HepG2 (cell line): ENCODE measurements at regions not wholly inside any gene's neighbourhood (a gene's known extent, or its start where the extent isn't known, plus 50 kb on each side); places are given as distances from the start of the nearest gene placed in this dataset.
A peak's percentile ranks its signal among the peaks of the same experiment; 100 is the strongest.

Experiments used
- ATF6 ChIP-seq: sonication (generic); formaldehyde crosslinking; conservative IDR thresholded peaks from 2 replicates; pipeline ENCODE4 v1.4.0; 2020; ENCODE audit warnings: missing genetic modification reagents
- ATF7-NPFF ChIP-seq: sonication (generic); formaldehyde crosslinking; IDR thresholded peaks from 2 replicates; pipeline ENCODE4 v1.8.1; 2023; ENCODE audit warnings: mild to moderate bottlenecking, low read depth, missing genetic modification reagents, moderate library complexity
- BRF2 ChIP-seq: sonication (generic); formaldehyde crosslinking; IDR thresholded peaks from 2 replicates; pipeline ENCODE4 v1.8.1; 2022; ENCODE audit warnings: mild to moderate bottlenecking, missing genetic modification reagents
- CCDC6 ChIP-seq: sonication (generic); formaldehyde crosslinking; IDR thresholded peaks from 2 replicates; pipeline ENCODE4 v1.8.1; 2022; ENCODE audit warnings: mild to moderate bottlenecking, missing genetic modification reagents, moderate library complexity
- CHD2 ChIP-seq: IDR thresholded peaks from 2 replicates; pipeline ENCODE4 v1.6.1; 2011; ENCODE audit warnings: low read depth, low read length, improper control_type of control experiment
- DRAP1 ChIP-seq: IDR thresholded peaks from 2 replicates; pipeline ENCODE4 v1.6.1; 2016; ENCODE audit warnings: missing genetic modification reagents, missing compliant biosample characterization
- JUNB ChIP-seq: sonication (generic); formaldehyde crosslinking; IDR thresholded peaks from 2 replicates; pipeline ENCODE4 v1.8.0; 2022; ENCODE audit warnings: missing genetic modification reagents, mild to moderate bottlenecking, borderline replicate concordance
- MATR3 ChIP-seq: sonication (generic); formaldehyde crosslinking; IDR thresholded peaks from 2 replicates; pipeline ENCODE4 v1.4.0; 2020; ENCODE audit warnings: missing genetic modification reagents
- MYNN ChIP-seq: sonication (generic); formaldehyde crosslinking; IDR thresholded peaks from 2 replicates; pipeline ENCODE4 v1.4.0; 2020; ENCODE audit warnings: mild to moderate bottlenecking, low read depth, missing genetic modification reagents
- NFYC ChIP-seq: IDR thresholded peaks from 2 replicates; pipeline ENCODE4 v1.6.1; 2016; ENCODE audit warnings: missing genetic modification reagents, missing compliant biosample characterization
- PHB2 ChIP-seq: fragments of 450-650 bp; IDR thresholded peaks from 2 replicates; pipeline ENCODE4 v1.6.1; 2018; ENCODE audit not compliant: partially characterized antibody
- RAD51 ChIP-seq: fragments of 450-650 bp; IDR thresholded peaks from 2 replicates; pipeline ENCODE4 v1.6.1; 2016; ENCODE audit warnings: borderline replicate concordance
- SETDB1 ChIP-seq: sonication (generic); formaldehyde crosslinking; IDR thresholded peaks from 2 replicates; pipeline ENCODE4 v1.5.1; 2020; ENCODE audit warnings: missing genetic modification reagents, mild to moderate bottlenecking, borderline replicate concordance
- SOX6 ChIP-seq, 2 experiments: fragments of 450-650 bp in 1 of 2; sonication (generic) in 1 of 2; formaldehyde crosslinking in 1 of 2; IDR thresholded peaks; 2 replicates each; pipeline versions ENCODE4 v1.4.0 to v1.6.1; 2017 to 2020; ENCODE audit warnings: antibody characterized with exemption in 1 of 2, mild to moderate bottlenecking in 1 of 2, missing genetic modification reagents in 1 of 2
- SP1 ChIP-seq, 2 experiments: fragments of 450-650 bp in 1 of 2; sonication (generic) in 1 of 2; formaldehyde crosslinking in 1 of 2; IDR thresholded peaks; 2 replicates each; pipeline versions ENCODE4 v1.4.0 to v1.6.1; 2016 to 2020; ENCODE audit warnings: missing genetic modification reagents in 1 of 2
- SRY ChIP-seq: sonication (generic); formaldehyde crosslinking; IDR thresholded peaks from 2 replicates; pipeline ENCODE4 v1.8.0; 2022; ENCODE audit warnings: mild to moderate bottlenecking, missing genetic modification reagents
- STAT6 ChIP-seq: sonication (generic); formaldehyde crosslinking; IDR thresholded peaks from 2 replicates; pipeline ENCODE4 v1.4.0; 2020; ENCODE audit warnings: missing genetic modification reagents, mild to moderate bottlenecking, borderline replicate concordance
- ZFP37 ChIP-seq: sonication (generic); formaldehyde crosslinking; IDR thresholded peaks from 2 replicates; pipeline ENCODE4 v1.4.0; 2020; ENCODE audit warnings: missing genetic modification reagents, borderline replicate concordance
- ZKSCAN1 ChIP-seq: fragments of 150-350 bp; IDR thresholded peaks from 2 replicates; pipeline ENCODE4 v1.6.1; 2014; ENCODE audit warnings: low read length
- ZNF160 ChIP-seq: sonication (generic); formaldehyde crosslinking; IDR thresholded peaks from 2 replicates; pipeline ENCODE4 v1.8.0; 2022; ENCODE audit warnings: mild to moderate bottlenecking, inconsistent platforms, missing genetic modification reagents
- ZNF180 ChIP-seq: sonication (generic); formaldehyde crosslinking; IDR thresholded peaks from 2 replicates; pipeline ENCODE4 v1.4.0; 2020; ENCODE audit warnings: low read depth, missing genetic modification reagents, borderline replicate concordance
- ZNF264 ChIP-seq: sonication (generic); formaldehyde crosslinking; IDR thresholded peaks from 2 replicates; pipeline ENCODE4 v1.4.0; 2020; ENCODE audit warnings: missing genetic modification reagents
- ZNF367 ChIP-seq: sonication (generic); formaldehyde crosslinking; IDR thresholded peaks from 2 replicates; pipeline ENCODE4 v1.4.0; 2020; ENCODE audit warnings: missing genetic modification reagents, borderline replicate concordance
- ZNF558 ChIP-seq: sonication (generic); formaldehyde crosslinking; IDR thresholded peaks from 2 replicates; pipeline ENCODE4 v1.9.0; 2022; ENCODE audit warnings: mild to moderate bottlenecking, missing genetic modification reagents, borderline replicate concordance
- ZNF572 ChIP-seq: sonication (generic); formaldehyde crosslinking; IDR thresholded peaks from 2 replicates; pipeline ENCODE4 v1.5.1; 2020; ENCODE audit warnings: mild to moderate bottlenecking, missing genetic modification reagents
- ZNF841 ChIP-seq: sonication (generic); formaldehyde crosslinking; IDR thresholded peaks from 2 replicates; pipeline ENCODE4 v1.8.1; 2023; ENCODE audit warnings: missing genetic modification reagents, borderline replicate concordance

GRCh38 chr6:1146500-1146899 is 165.4 kb upstream of the FOXQ1 start (continued):
- TF ChIP-seq NFYC (CRISPR knock-in tag) (no peak), ZNF572 (CRISPR knock-in tag) (no peak), CHD2 (no peak), SOX6 (IDR thresholded peaks at IDR 0.05) (0 out of 2 replicates have a peak, but pooled peaks have one; percentile 75), SOX6 (CRISPR knock-in tag; IDR thresholded peaks at IDR 0.05) (no peak), SP1 (IDR thresholded peaks at IDR 0.05) (0 out of 2 replicates have a peak, but pooled peaks have one; percentile 16), SP1 (CRISPR knock-in tag; IDR thresholded peaks at IDR 0.05) (no peak), RAD51 (peak; percentile 23; the same call in 1 of the 2 replicates), ZNF558 (CRISPR knock-in tag) (no peak), CCDC6 (no peak), DRAP1 (no peak), ZKSCAN1 (no peak), JUNB (CRISPR knock-in tag) (peak; percentile 62; the same call in 1 of the 2 replicates), ATF6 (CRISPR knock-in tag) (no peak), PHB2 (peak; percentile 86), ZNF180 (CRISPR knock-in tag) (no peak), SRY (CRISPR knock-in tag) (no peak), ZNF264 (CRISPR knock-in tag) (no peak), MYNN (CRISPR knock-in tag) (no peak), BRF2 (CRISPR knock-in tag) (no peak), ZNF160 (no peak), SETDB1 (CRISPR knock-in tag) (no peak), STAT6 (CRISPR knock-in tag) (no peak), ZNF841 (no peak), ZFP37 (CRISPR knock-in tag) (no peak), MATR3 (CRISPR knock-in tag) (no peak), ATF7-NPFF (no peak), ZNF367 (CRISPR knock-in tag) (no peak)
